ENCODE measurements at regions not wholly inside any gene's neighbourhood (a gene's known extent, or its start where the extent isn't known, plus 50 kb on each side); places are given as distances from the start of the nearest gene placed in this dataset.

GRCh38 chr1:216777148-216777547 lies 53.9 kb upstream of the ESRRG start:
- Histone ChIP-seq H3K4me1 (peaks cover 0 to 8% (median 6%) of the 10 kb centered on the region in 4 donors), H3K36me3 (no peaks in the 10 kb centered on the region), H3K27me3 (no peaks in the 10 kb centered on the region), H3K4me3 (no peak overlapping the region), H3K27ac (replicated peaks in 1 of 4) (no peak overlapping the region), H3K9me3 (no peaks in the 10 kb centered on the region)
- intact Hi-C loops (cut with DNase I), result no loop called here
- no peak for DNase-seq (ENCODE audit: extremely low spot score)
- WGBS, result 84% methylated on average over 5 of the region's 5 CpGs
- TF ChIP-seq POLR2AphosphoS5 (IDR thresholded peaks at IDR 0.05) (no peak), POLR2A (IDR thresholded peaks at IDR 0.05; ENCODE audit: low read depth) (no peak), EP300 (IDR thresholded peaks at IDR 0.05) (no peak), CTCF (IDR thresholded peaks at IDR 0.05) (no peak)
